Fibroblast of the aortic adventitia (primary cell): ENCODE measurements at regions not wholly inside any gene's neighbourhood (a gene's known extent, or its start where the extent isn't known, plus 50 kb on each side); places are given as distances from the start of the nearest gene placed in this dataset.

ENCODE experiments used
- DNase-seq: peaks from one replicate; pipeline ENCODE4 v3.0.0-alpha.2; 2010; ENCODE audit warnings: low read depth
- H3K4me3 ChIP-seq: 2 replicates; pipeline ENCODE4 v1.5.1; 2011; ENCODE audit warnings: low read depth, mild to moderate bottlenecking, control low read depth, low read length, moderate library complexity
- CTCF ChIP-seq: IDR thresholded peaks from 2 replicates; pipeline ENCODE4 v1.5.1; 2011; ENCODE audit warnings: mild to moderate bottlenecking, low read length, control low read depth, inconsistent platforms; ENCODE audit not compliant: insufficient read depth

- H3K4me3 ChIP-seq = no peak overlapping the region
- TF ChIP-seq CTCF = no peak
- DNase-seq = no peak
Measured at GRCh38 chr11:25650319-25650718, 681.6 kb upstream of the ANO3 start.

- no peak for DNase-seq
- no peak overlapping the region for H3K4me3 ChIP-seq
- no peak for TF ChIP-seq CTCF
Measured at GRCh38 chr11:25655636-25656035, 676.3 kb upstream of the ANO3 start.

GRCh38 chr11:25658916-25659315 lies 673.0 kb upstream of the ANO3 start:
- H3K4me3 ChIP-seq = no peak overlapping the region
- no peak for TF ChIP-seq CTCF
- no peak for DNase-seq

- H3K4me3 ChIP-seq = no peak overlapping the region
- TF ChIP-seq CTCF = no peak
- no peak for DNase-seq
Measured at GRCh38 chr11:25659706-25660105, 672.2 kb upstream of the ANO3 start.

- no peak for DNase-seq
- H3K4me3 ChIP-seq = no peak overlapping the region
- no peak for TF ChIP-seq CTCF
Measured at GRCh38 chr11:25667871-25668270, 664.1 kb upstream of the ANO3 start.

GRCh38 chr11:25691959-25692358 lies 640.0 kb upstream of the ANO3 start:
- DNase-seq = no peak
- no peak overlapping the region for H3K4me3 ChIP-seq
- no peak for TF ChIP-seq CTCF

- DNase-seq = no peak
- no peak for TF ChIP-seq CTCF
- no peak overlapping the region for H3K4me3 ChIP-seq
Measured at GRCh38 chr11:25702417-25702816, 629.5 kb upstream of the ANO3 start.
